HG03095 (cell line): ENCODE measurements at regions not wholly inside any gene's neighbourhood (a gene's known extent, or its start where the extent isn't known, plus 50 kb on each side); places are given as distances from the start of the nearest gene placed in this dataset.

Experiments
- ATAC-seq: cut with Tn5 transposase; IDR thresholded peaks from one replicate; pipeline ENCODE4 v1.9.1; 2021; ENCODE audit warnings: moderate library complexity; ENCODE audit not compliant: unreplicated experiment

- no peak for ATAC-seq
Measured at GRCh38 chr3:77859156-77859555, 819.3 kb downstream of the ROBO2 start.

- no peak for ATAC-seq
Measured at GRCh38 chr3:77868725-77869124, 828.8 kb downstream of the ROBO2 start.

- ATAC-seq: no peak
Measured at GRCh38 chr3:77869423-77869822, 829.5 kb downstream of the ROBO2 start.

- no peak for ATAC-seq
Measured at GRCh38 chr3:77871436-77871835, 831.5 kb downstream of the ROBO2 start.

- no peak for ATAC-seq
Measured at GRCh38 chr3:77873598-77873997, 833.7 kb downstream of the ROBO2 start.

- no peak for ATAC-seq
Measured at GRCh38 chr3:77885381-77885780, 845.5 kb downstream of the ROBO2 start.

- no peak for ATAC-seq
Measured at GRCh38 chr3:77887611-77888010, 847.7 kb downstream of the ROBO2 start.

GRCh38 chr3:77889616-77890015, 849.7 kb downstream of the ROBO2 start:
- ATAC-seq: no peak

GRCh38 chr3:77898621-77899020, 858.7 kb downstream of the ROBO2 start:
- no peak for ATAC-seq

GRCh38 chr3:77902675-77903074, 862.8 kb downstream of the ROBO2 start:
- ATAC-seq: no peak

- ATAC-seq: no peak
Measured at GRCh38 chr3:77906102-77906709, 866.3 kb downstream of the ROBO2 start.

- ATAC-seq: no peak
Measured at GRCh38 chr3:77913524-77914174, 873.8 kb downstream of the ROBO2 start.

GRCh38 chr3:77915336-77915735, 875.4 kb downstream of the ROBO2 start:
- ATAC-seq: no peak

GRCh38 chr3:77917225-77917624, 877.3 kb downstream of the ROBO2 start:
- no peak for ATAC-seq

- ATAC-seq: no peak
Measured at GRCh38 chr3:77919244-77919643, 879.3 kb downstream of the ROBO2 start.

- no peak for ATAC-seq
Measured at GRCh38 chr3:77931255-77932009, 891.5 kb downstream of the ROBO2 start.

GRCh38 chr3:77932926-77933325, 893.0 kb downstream of the ROBO2 start:
- no peak for ATAC-seq

- no peak for ATAC-seq
Measured at GRCh38 chr3:77933926-77934325, 894.0 kb downstream of the ROBO2 start.

GRCh38 chr3:77935418-77935817, 895.5 kb downstream of the ROBO2 start:
- ATAC-seq: no peak

GRCh38 chr3:77939726-77940125, 899.8 kb downstream of the ROBO2 start:
- no peak for ATAC-seq

- ATAC-seq: no peak
Measured at GRCh38 chr3:77943598-77943997, 903.7 kb downstream of the ROBO2 start.

- ATAC-seq: no peak
Measured at GRCh38 chr3:77945320-77945719, 905.4 kb downstream of the ROBO2 start.
